GM06990 (cell line): ENCODE measurements at regions not wholly inside any gene's neighbourhood (a gene's known extent, or its start where the extent isn't known, plus 50 kb on each side); places are given as distances from the start of the nearest gene placed in this dataset.

Experiments
- DNase-seq: peaks from one replicate; pipeline ENCODE4 v3.0.0-alpha.2; 2011; ENCODE audit not compliant: insufficient read length; ENCODE audit errors: extremely low read depth
- H3K27me3 ChIP-seq: replicated peaks from 2 replicates; pipeline ENCODE4 v1.6.0; 2011; ENCODE audit warnings: low read length; ENCODE audit not compliant: control insufficient read depth, insufficient read depth
- H3K36me3 ChIP-seq: 2 replicates; pipeline ENCODE4 v1.5.1; 2011; ENCODE audit warnings: low read length; ENCODE audit not compliant: control insufficient read depth, insufficient read depth
- H3K4me3 ChIP-seq: replicated peaks from 2 replicates; pipeline ENCODE4 v1.5.1; 2011; ENCODE audit warnings: low read depth, mild to moderate bottlenecking, control low read depth, low read length
- TF ChIP-seq, protein P1 (sequence below): IDR thresholded peaks from 2 replicates; pipeline ENCODE4 v1.5.1; 2011; ENCODE audit warnings: low read length, control low read depth, mild to moderate bottlenecking, inconsistent platforms; ENCODE audit not compliant: insufficient read depth, poor library complexity, severe bottlenecking

DNA sequence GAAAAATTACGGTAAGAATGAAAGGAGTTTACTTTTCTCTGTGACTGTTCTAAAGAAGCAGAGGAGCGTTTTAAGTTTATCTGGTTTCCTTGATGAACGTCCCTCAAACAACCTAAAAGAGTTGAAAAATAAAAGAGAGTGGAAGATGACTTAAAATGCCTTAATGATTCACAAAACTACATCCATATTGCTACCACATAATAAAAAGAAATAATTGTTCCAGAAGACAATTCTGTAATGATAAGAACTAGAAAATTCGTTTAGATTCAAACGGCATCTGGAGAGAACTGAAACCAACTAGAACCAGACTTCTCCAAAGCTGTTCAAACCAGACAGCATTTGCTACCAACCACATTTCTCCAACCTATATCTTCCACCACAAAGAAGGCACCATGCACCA is 68.1 kb downstream of the TEKT4 start:
- no peak for DNase-seq
- no peaks in the 10 kb centered on the region for H3K27me3 ChIP-seq

DNA sequence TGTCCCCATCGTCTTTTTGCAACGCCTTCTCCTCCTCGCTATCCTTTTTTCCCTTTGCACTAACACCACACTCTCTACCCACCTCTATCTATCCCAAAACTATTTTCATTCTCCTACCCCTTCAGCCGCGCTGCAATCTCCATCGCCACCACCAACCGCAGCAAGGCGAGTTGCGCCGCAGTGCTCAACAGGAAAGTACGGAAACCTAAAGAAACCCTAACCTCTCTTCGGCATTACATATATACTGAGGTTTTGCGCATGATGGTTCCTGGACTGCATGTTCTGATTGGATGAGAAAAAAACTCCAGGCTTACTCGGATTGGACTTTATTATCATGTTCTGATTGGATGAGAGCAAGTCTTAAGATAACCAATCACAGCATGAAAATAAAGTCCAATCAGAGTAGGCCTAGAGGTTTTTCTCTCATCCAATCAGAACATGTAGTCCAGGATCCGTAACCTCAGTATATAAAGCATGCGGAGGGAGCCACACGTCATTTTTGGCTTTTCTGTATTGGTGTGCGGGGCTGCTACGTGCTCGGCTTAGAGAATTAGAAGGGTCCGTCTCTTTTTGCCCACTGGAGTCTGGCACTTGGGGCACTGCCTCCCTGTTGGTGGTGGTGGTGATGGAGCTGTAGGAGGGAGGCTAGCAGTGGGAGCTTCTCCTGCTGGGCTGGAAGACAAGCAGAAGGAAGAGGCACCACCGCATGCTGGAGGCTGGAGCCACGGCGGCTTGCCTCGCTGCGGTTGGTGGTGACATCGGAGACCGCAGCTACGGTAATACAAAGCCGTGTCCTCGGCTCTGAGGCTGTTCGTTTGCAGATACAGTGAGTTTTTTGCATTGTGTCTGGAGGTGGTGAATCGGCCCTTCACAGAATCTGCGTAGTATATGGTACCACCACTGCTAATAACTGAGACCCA is 76.1 kb downstream of the TEKT4 start:
- no peak for DNase-seq
- TF ChIP-seq, protein P1, sequence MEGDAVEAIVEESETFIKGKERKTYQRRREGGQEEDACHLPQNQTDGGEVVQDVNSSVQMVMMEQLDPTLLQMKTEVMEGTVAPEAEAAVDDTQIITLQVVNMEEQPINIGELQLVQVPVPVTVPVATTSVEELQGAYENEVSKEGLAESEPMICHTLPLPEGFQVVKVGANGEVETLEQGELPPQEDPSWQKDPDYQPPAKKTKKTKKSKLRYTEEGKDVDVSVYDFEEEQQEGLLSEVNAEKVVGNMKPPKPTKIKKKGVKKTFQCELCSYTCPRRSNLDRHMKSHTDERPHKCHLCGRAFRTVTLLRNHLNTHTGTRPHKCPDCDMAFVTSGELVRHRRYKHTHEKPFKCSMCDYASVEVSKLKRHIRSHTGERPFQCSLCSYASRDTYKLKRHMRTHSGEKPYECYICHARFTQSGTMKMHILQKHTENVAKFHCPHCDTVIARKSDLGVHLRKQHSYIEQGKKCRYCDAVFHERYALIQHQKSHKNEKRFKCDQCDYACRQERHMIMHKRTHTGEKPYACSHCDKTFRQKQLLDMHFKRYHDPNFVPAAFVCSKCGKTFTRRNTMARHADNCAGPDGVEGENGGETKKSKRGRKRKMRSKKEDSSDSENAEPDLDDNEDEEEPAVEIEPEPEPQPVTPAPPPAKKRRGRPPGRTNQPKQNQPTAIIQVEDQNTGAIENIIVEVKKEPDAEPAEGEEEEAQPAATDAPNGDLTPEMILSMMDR, result no peak
- no peaks in the 10 kb centered on the region for H3K27me3 ChIP-seq
- no peak overlapping the region for H3K4me3 ChIP-seq
- H3K36me3 ChIP-seq, result no peaks in the 10 kb centered on the region

More for the DNA sequence above, 68.1 kb downstream of the TEKT4 start:
- TF ChIP-seq, protein P1, result no peak
- no peak overlapping the region for H3K4me3 ChIP-seq
- H3K36me3 ChIP-seq, result no peaks in the 10 kb centered on the region

DNA sequence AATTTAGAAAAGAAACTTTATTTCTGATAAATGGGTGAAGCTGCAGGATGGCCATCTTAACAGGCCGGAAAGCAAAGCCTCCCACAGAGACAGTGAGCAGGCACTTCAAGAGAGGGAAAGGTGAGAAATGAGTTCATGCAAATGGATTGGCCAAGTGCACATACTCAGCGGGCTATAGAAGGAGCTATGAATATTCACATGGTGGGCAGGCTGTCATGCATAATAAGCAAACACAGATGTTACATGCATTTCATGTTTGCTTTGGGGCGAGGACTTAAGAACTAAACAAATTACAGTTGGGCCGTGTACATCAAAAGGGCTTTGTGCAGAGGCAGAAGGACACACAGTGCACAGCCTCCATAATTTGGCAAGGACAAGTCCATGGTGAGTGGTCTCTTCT is 69.8 kb upstream of the MAL start:
- DNase-seq, result no peak
- no peaks in the 10 kb centered on the region for H3K27me3 ChIP-seq
- TF ChIP-seq, protein P1, result no peak

DNA sequence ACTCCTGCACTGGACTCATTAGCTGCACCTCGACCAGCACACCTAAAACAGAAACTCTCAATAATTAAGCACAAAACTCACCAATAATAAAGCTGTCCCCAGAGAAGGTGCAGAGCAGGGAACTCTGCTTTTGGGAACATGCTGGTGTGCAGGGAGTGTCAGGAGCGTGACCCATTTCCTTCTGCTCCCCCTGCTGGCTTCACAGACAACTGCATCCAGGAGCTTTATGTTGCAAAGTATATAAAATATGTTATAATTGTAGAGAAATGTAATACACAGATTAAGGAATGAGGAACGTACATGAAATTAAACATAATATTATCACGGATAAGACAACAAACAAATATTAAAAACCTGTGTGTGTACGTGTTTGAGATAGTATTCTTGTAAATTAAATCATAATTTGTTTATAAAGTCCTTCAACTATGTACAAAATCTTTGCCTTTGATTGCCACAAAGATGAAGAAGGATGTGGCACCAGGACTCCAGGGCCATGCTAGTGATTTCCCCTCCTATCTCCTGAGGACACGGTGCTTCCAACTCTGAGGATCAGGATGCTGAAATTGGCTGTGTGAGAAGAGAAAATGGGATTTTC is 68.6 kb upstream of the MAL start:
- H3K4me3 ChIP-seq, result no peak overlapping the region
- no peaks in the 10 kb centered on the region for H3K36me3 ChIP-seq
- no peaks in the 10 kb centered on the region for H3K27me3 ChIP-seq
- TF ChIP-seq, protein P1, result peak; percentile 90
- DNase-seq, result no peak

More for the DNA sequence above, 69.8 kb upstream of the MAL start:
- Histone ChIP-seq H3K4me3 (no peak overlapping the region), H3K36me3 (no peaks in the 10 kb centered on the region)

DNA sequence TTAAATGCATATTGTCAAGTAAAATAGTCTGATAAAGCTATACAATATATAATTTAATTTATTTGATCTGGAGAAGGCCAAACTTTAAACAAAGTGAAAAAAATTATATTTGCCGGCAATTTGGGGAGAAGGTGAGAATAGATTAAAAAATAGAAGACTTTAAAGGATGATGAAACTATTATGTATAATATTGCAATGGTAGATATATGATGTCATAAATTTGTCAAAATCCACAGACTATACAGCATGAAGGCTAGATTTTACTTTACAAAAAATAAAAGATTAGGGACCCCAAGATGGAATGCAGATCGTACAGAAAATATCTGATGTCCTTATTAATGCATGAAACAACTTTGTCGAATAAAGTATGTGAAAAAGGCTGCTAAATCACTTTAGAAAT is 67.3 kb upstream of the MAL start:
- no peak for DNase-seq
- H3K36me3 ChIP-seq, result no peaks in the 10 kb centered on the region
- TF ChIP-seq, protein P1, result no peak
- H3K27me3 ChIP-seq, result no peaks in the 10 kb centered on the region
- no peak overlapping the region for H3K4me3 ChIP-seq
